Ovary (tissue), 7 donors: ENCODE measurements at regions not wholly inside any gene's neighbourhood (a gene's known extent, or its start where the extent isn't known, plus 50 kb on each side); places are given as distances from the start of the nearest gene placed in this dataset.

Experiments
- DNase-seq, 5 donors: peaks; one replicate each; pipeline ENCODE4 v3.0.0-alpha.2; 2019 to 2020
- H3K27ac ChIP-seq, 2 donors: fragments of 200-600 bp; one replicate each; pipeline versions ENCODE4 v1.5.1 to v1.8.0; 2019 to 2022
- H3K27me3 ChIP-seq: fragments of 200-600 bp; one replicate; pipeline ENCODE4 v1.8.0; 2022
- H3K36me3 ChIP-seq: fragments of 200-600 bp; sonication (generic); one replicate; pipeline ENCODE4 v1.5.1; 2019
- H3K4me1 ChIP-seq: one replicate; pipeline ENCODE4 v1.8.1; 2013; ENCODE audit warnings: mild to moderate bottlenecking, moderate library complexity; ENCODE audit not compliant: insufficient read depth
- H3K4me3 ChIP-seq: fragments of 200-600 bp; sonication (generic); one replicate; pipeline ENCODE4 v1.5.1; 2017
- H3K9me3 ChIP-seq, 2 donors: fragments of 200-600 bp in 1 of 2; sonication (generic) in 1 of 2; one replicate each; pipeline versions ENCODE4 v1.5.1 to v1.8.1; 2013 to 2019; ENCODE audit warnings: mild to moderate bottlenecking in 1 of 2, moderate library complexity in 1 of 2
- EP300 ChIP-seq: sonication (generic); formaldehyde crosslinking; IDR thresholded peaks from one replicate; pipeline ENCODE4 v1.6.1; 2017; ENCODE audit warnings: antibody characterized with exemption
- POLR2A ChIP-seq: fragments of 450-650 bp; IDR thresholded peaks from one replicate; pipeline ENCODE4 v1.6.1; 2017; ENCODE audit warnings: antibody characterized with exemption, mild to moderate bottlenecking, moderate library complexity
- WGBS, 3 donors: extraction: QIAGEN DNeasy Blood & Tissue Kit in 1 of 3; methylation state at CpG; one replicate each; pipeline versions ENCODE4 v1.1.5 to v1.1.7; 2013 to 2017; 5-methylcytosine and 5-hydroxymethylcytosine counted together
- intact Hi-C, 4 donors: fragments of 100-400 bp; cut with DNase I; formaldehyde crosslinking; loops; one replicate each; pipeline versions ENCODE4 v1.11.0 to v1.15.1; 2022 to 2023
- TF ChIP-seq, protein P1 (sequence below), 3 donors: fragments of 450-650 bp in 2 of 3; fragments of 200-600 bp in 1 of 3; IDR thresholded peaks; one replicate each; pipeline versions ENCODE4 v1.5.1 to v1.8.0; 2016 to 2022; ENCODE audit warnings: antibody characterized with exemption in 3 of 3, mild to moderate bottlenecking in 1 of 3
- donor health status: DM: no; HTN: no; CAD: no; lungs with moderate emphysema.
- donor health status: DM: no; HTN: no; CAD: no.
- donor health status: Bipolar disorder and iron deficiency.
- donor health status: DM: no; HTN: no; CAD: no.
- donor health status: DM: yes; HTN: yes; CAD: no.

DNA sequence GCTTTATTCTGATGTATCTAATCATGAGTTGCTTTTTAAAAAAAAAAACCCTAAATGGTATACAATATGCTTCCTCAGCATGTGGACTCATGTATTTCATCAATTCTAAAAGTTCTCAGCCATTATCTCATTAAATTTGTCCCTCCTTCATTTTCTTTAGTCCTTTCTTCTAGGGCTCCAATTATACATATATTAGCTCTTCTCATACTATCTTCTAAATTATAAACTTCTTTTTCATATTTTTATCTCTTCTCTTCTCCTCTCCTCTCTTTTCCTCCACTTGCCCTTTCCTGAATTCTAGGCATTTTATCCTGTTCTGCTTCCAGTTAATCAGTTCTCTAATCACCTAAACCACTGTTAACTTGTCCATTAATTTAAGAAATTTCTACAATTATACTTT lies 55.0 kb upstream of the IL33 start:
- no peak overlapping the region for H3K4me3 ChIP-seq
- no peak overlapping the region for H3K27ac ChIP-seq
- peaks cover 0 to 2% of the 10 kb centered on the region in 2 donors for H3K9me3 ChIP-seq
- H3K36me3 ChIP-seq: no peaks in the 10 kb centered on the region
- TF ChIP-seq EP300: no peak
- no peak for TF ChIP-seq POLR2A
- TF ChIP-seq, protein P1, sequence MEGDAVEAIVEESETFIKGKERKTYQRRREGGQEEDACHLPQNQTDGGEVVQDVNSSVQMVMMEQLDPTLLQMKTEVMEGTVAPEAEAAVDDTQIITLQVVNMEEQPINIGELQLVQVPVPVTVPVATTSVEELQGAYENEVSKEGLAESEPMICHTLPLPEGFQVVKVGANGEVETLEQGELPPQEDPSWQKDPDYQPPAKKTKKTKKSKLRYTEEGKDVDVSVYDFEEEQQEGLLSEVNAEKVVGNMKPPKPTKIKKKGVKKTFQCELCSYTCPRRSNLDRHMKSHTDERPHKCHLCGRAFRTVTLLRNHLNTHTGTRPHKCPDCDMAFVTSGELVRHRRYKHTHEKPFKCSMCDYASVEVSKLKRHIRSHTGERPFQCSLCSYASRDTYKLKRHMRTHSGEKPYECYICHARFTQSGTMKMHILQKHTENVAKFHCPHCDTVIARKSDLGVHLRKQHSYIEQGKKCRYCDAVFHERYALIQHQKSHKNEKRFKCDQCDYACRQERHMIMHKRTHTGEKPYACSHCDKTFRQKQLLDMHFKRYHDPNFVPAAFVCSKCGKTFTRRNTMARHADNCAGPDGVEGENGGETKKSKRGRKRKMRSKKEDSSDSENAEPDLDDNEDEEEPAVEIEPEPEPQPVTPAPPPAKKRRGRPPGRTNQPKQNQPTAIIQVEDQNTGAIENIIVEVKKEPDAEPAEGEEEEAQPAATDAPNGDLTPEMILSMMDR (IDR thresholded peaks at IDR 0.05): no peak
- H3K27me3 ChIP-seq: no peaks in the 10 kb centered on the region
- H3K4me1 ChIP-seq: no peaks in the 10 kb centered on the region
- intact Hi-C loops: no loop called here
- DNase-seq: no peak

- Histone ChIP-seq H3K4me3 (no peak overlapping the region), H3K9me3 (no peaks in the 10 kb centered on the region), H3K27me3 (no peaks in the 10 kb centered on the region), H3K36me3 (no peaks in the 10 kb centered on the region), H3K4me1 (no peaks in the 10 kb centered on the region), H3K27ac (no peak overlapping the region)
- intact Hi-C loops: no loop called here
- TF ChIP-seq, protein P1 (IDR thresholded peaks at IDR 0.05): no peak
- no peak for TF ChIP-seq EP300
- no peak for TF ChIP-seq POLR2A
- WGBS, 3 donors: 73 to 82% (median 76%) methylated on average over 2 of the region's 2 CpGs
- DNase-seq: no peak
Measured at GRCh38 chr9:6153425-6153824, 62.2 kb upstream of the IL33 start.

DNA sequence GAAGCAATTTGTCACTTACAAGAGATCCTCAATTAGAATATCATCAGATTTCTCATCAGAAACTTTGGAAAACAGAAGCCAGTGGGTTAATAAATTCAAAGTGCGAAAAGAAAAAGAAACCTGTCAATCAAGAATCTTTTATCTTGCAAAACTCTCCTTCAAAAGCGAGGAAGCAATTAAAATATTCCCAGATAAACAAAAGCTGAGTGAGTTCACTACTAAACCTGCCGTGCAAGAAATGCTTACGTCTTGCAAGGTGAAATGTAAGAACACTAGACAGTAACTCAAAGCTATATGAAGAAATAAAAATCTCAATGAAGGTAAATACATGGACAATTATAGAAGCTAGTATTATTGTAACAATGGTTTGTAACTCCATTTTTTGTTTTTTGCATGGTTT lies 62.8 kb upstream of the IL33 start:
- Histone ChIP-seq H3K27ac (no peak overlapping the region), H3K4me3 (no peak overlapping the region), H3K36me3 (no peaks in the 10 kb centered on the region), H3K9me3 (no peaks in the 10 kb centered on the region), H3K4me1 (no peaks in the 10 kb centered on the region), H3K27me3 (no peaks in the 10 kb centered on the region)
- DNase-seq: no peak
- 73 to 88% (median 76%) methylated on average over 4 of the region's 4 CpGs for WGBS, 3 donors
- intact Hi-C loops: no loop called here
- TF ChIP-seq EP300 (no peak), POLR2A (no peak)

DNA sequence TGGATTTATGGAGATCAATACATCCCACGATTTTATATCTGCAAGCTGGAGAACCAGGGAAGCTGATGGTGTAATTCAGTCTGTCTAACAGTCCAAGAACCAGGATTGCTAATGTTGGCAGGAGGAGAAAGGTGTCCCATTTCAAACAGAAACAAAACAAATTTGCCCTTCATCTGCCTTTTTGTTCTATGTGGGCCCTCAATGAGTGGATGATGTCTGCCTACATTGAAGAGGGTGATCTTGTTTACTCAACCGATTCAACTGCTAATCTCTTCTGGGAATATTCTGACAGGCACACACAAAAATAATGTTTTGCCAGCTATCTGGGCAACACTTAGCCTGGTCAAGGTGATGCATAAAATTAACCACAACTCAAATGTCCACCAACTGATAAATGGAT lies 65.1 kb upstream of the IL33 start:
- no peak overlapping the region for H3K4me3 ChIP-seq
- DNase-seq: no peak
- 90 to 96% (median 90%) methylated on average over 2 of the region's 2 CpGs for WGBS, 3 donors
- no peaks in the 10 kb centered on the region for H3K27me3 ChIP-seq
- TF ChIP-seq, protein P1 (IDR thresholded peaks at IDR 0.05): no peak
- no peak for TF ChIP-seq EP300
- TF ChIP-seq POLR2A: no peak
- H3K36me3 ChIP-seq: no peaks in the 10 kb centered on the region
- H3K9me3 ChIP-seq: no peaks in the 10 kb centered on the region
- intact Hi-C loops: no loop called here
- H3K4me1 ChIP-seq: no peaks in the 10 kb centered on the region
- no peak overlapping the region for H3K27ac ChIP-seq

DNA sequence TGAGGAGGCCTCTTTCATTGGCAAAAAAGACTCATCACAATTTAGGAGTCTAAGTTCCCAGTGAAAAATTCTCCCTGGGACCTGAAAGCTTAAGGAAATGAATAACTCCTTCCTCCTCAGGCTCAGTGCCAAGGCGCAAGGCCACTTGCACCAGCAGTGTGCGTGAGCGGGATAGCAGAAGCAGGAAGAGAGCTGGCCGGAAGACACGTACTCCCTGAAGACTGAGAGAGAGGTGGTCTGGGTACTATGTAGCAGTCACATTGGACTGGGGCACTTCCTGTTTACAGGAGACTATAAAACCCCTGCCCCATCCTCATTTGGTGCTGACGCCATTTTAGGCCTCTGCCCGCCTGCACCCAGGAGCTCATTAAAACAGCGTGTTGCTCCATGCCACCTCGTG lies 66.3 kb upstream of the IL33 start:
- H3K4me3 ChIP-seq: no peak overlapping the region
- no peaks in the 10 kb centered on the region for H3K27me3 ChIP-seq
- H3K27ac ChIP-seq: no peak overlapping the region
- intact Hi-C loops: no loop called here
- H3K36me3 ChIP-seq: no peaks in the 10 kb centered on the region
- 93% methylated on average over 9 of the region's 9 CpGs for WGBS, 3 donors
- TF ChIP-seq EP300: no peak
- H3K9me3 ChIP-seq: no peaks in the 10 kb centered on the region
- DNase-seq: no peak
- H3K4me1 ChIP-seq: no peaks in the 10 kb centered on the region

DNA sequence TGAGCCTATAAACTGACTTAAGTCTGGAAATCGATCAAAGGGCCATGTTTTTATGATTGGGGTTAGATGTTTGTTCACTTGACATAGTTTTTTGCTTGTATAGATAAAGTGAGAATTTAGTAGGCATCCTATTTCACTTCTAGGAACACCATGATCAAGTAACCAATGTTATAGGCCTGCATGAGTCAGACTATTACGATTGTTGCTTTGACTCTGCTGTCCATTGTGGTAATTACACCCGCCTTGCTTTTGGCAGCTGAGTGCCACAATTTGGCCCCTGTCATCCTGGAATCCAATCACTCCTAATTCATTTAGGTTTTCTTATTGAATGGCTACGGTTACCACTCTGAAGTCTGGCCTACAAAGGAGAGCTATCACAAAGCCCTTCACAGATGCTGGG lies 67.8 kb upstream of the IL33 start:
- Histone ChIP-seq H3K27me3 (no peaks in the 10 kb centered on the region), H3K27ac (no peak overlapping the region), H3K9me3 (no peaks in the 10 kb centered on the region), H3K4me3 (no peak overlapping the region), H3K36me3 (no peaks in the 10 kb centered on the region), H3K4me1 (no peaks in the 10 kb centered on the region)
- TF ChIP-seq, protein P1 (IDR thresholded peaks at IDR 0.05): no peak
- TF ChIP-seq EP300: no peak
- TF ChIP-seq POLR2A: no peak
- intact Hi-C loops: no loop called here
- 91 to 94% (median 94%) methylated on average over 4 of the region's 4 CpGs for WGBS, 3 donors
- no peak for DNase-seq
